GM19023 (cell line): ENCODE measurements at regions not wholly inside any gene's neighbourhood (a gene's known extent, or its start where the extent isn't known, plus 50 kb on each side); places are given as distances from the start of the nearest gene placed in this dataset.

Experiments
- ATAC-seq: cut with Tn5 transposase; IDR thresholded peaks from one replicate; pipeline ENCODE4 v1.9.1; 2021; ENCODE audit warnings: mild to moderate bottlenecking, moderate library complexity; ENCODE audit not compliant: unreplicated experiment

DNA sequence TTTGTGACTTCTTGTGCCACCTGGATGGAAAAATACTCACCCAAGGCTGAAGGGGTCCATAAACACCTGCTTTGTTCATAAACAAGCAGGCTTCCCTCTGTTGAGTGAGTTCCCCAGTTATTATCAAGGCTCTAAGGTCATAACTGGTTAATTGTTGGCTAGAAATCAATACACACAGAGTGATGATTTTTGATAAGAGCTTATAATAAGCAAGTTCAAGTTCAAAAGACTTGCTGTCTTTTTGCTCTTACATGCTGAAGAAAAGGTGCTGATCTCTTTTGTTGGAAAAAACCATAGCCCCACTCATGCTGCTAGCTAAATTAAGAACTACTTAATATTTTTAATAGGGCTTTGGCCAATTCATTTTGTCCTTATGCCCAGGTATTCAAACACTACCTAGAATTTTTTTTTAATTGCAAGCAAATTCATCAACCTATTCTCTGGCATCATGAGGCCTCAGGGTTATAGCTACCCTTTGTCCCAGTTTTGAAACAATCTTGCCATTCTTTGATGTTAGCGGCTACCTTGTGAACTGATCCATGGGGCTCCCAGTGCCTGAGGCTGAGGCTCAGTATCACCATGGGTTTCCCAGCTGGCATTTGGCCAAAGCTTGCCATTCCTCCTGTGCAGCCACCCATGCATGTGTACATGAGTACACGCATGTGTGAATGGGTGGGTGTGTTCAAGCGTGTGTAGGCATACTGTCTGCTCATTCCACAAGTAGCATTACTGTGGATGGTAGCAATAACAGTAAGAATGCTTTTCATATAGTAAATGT, 127.6 kb upstream of the LPP start:
- ATAC-seq = no peak

DNA sequence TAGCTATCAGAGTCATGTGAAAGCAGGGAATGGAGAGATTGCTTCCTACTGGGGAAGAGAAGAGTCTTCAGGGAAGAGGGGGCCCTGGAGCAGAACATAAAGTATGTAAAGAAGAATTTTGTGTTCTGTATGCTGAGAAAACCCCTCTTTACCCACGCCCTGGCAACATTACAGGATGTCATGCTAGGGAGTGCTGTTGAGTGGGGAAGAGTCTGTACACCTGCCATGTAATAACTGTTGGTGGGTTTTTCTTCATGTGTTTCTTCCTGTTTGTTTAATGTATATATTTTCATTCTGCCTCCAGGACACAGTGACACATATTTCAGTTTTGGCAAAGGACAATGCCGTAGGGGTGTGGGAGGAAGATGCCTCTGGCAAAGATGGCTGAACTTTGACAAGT, 122.8 kb upstream of the LPP start:
- ATAC-seq = no peak

DNA sequence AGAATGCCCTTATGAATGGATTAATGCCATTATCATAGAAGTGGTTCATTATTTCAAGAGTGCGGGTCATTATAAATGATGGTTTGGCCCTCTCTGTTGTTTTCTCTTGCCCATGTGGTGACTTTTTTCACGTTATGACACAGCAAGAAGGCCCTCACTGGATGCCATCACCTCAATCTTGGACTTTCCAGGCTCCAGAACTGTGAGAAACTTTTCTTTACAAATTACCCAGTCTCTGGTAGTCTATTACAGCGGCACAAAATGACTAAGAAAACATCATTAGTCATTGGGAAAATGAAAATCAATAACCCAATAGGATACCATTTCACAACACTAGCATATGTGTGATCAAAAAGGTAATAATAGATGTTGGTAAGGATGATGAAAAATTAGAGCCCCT, 119.0 kb upstream of the LPP start:
- ATAC-seq = no peak

DNA sequence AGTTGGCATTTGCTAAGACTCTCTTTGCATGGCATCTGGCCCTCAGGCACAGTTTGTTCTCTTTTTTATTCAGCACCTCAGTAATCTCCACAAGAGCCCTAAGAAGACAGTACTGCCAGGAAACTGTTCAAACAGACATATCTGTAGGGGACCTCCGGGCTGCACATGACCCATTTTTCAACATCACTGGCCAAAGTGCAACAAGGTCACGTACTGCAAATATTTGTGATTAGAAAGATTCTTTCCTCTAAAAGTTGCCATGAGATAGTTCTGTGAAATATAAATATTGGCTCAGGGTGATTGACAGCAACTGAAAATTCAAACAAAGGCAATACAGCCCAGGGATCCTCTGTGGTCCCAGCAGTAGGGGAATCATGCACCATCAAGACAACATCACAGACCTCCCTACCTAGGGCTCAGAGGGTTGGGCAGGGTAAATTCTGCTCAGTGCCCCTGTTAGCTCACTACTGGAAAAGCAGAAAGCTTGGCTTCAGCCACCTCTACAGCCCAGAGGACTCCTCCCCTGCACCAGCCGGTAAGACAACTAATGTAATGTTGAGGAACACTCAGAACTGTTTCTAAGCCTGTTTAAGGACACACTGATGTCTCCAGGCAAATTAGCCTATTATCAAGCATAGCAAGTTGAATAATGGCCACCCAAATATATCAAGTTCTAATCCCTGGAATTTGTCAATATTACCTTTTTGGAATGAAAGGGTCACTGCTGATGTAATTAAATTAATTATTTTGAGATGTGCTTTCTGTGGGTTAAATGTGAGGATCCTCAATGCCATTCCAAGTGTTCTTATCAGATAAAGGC, 117.4 kb upstream of the LPP start:
- ATAC-seq = no peak

DNA sequence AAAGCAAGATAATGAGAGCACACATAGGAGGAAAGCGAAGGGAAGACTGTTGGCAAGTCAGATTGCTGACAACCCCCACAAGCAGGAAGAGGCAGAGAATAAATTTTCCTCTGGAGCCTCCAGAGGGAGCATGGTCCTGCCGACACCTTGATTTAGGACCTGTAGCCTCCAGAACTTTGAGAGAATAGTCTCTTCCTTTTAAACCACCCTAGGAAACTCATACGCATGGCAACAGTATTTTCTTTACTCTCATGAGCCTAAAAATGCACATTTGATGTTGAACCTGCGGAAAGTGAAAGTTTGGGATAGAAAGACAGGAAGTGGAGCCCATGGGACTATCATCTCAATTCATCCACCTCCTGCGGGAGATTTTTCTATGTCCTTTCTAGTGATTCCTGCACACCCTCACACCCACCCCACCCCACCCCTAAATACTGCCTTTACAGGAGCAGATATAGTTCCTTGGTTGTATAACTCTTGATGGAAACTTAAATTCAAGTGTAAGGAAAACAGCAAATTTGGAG, 116.7 kb upstream of the LPP start:
- ATAC-seq = no peak

DNA sequence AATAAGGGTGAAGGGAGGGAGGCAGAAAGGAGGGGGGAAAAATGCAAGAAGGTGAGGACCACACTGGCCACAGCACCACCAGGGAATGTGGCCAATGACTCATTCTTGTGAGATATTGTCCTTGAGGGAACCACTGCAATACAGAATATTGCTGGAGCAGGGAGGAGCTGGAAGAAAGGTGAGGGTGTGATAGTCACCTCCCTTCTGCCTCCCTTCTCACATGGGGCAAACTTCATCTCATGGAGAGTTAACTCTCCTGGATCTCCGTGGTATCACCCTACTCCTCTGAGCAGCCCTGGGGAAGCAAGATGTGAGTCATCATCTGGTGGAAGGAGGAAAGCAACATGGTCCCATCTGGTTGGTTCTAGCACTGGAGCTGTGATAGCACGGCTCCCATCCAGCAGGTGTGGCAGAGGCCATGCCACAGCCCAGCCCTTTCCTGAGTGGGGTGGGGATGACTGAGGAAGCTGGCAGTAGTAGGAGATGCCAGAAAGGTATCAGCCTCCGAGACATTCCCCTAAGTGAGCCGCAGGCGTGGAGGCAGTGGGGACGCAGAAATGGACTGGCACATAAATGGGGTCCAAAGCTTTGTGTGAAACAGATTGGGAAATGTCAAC, 115.9 kb upstream of the LPP start:
- ATAC-seq = no peak

DNA sequence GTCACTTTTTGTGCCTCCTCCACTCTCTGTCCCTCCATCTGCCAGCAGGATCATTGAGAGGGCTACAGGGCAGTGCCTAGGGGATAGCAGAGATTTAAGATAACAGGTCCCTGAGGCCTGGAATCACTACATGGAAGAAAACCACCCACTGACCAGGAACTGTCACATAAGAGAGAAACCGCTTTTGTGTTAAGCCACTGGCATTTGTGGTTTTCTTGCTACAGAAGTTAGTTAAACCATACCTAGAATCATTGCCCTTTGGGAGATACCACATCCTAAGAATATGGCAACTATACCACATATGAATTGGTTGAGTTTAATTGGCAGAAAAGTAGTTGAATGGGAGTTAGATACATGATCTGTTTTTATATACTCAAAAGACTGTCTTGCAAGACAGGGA, 112.8 kb upstream of the LPP start:
- ATAC-seq = no peak

DNA sequence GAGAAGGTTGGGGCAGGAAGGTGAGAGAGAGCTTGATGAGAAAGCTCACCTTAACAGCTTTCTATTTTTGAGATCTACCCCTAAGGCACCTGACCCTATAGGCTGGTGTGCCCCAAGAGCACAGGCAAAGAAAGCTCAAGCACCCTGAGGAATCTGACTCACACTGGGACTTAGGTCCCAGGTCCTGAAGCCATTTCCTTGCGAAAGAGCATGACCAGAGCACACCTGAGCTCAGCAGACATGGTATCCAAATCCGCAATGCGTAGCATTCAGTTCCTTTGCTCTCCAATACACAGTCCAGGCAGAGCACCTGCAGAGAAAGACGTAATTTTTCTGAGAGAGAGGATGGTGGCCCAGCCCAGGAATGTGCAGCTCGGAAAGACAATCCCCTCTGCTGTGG, 112.1 kb upstream of the LPP start:
- no peak for ATAC-seq

DNA sequence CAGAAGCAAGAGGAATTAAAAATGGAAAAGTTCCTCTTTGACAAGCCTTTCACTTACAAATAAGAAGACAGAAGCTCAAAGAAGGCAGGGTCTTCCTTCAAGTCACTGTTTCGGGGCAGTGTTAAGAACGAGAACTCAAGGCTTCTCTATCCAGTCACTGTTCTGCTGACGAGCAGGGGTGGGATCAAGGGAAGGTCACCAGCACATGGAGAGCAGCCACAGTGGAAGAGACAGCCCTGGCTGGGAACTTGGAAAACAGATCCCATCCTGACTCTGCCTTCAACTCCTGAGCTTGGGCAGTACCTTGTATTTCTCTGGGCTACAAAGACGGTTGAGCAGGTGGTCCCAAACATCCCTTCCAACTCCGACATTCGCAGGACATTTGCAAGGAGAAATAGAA, 111.5 kb upstream of the LPP start:
- ATAC-seq = no peak

DNA sequence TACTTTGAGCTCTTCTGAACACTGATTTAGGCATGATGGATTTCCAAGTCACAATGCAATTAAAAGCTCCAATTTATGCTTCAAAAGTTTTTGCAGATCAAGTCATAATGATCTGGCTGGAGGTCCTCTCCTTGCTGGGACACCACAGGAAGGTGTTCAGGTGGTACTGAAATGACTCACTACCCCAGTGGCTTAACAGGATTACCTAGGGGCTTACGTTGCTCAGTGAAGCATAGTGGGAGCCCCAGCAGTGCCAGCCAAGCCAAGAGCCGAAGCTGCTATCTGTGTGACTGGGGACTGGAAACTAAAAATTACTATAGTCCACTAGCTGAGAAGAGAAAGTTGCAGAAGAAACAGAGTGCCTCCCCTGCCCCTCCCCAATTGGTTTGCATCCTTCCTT, 110.1 kb upstream of the LPP start:
- ATAC-seq = no peak

DNA sequence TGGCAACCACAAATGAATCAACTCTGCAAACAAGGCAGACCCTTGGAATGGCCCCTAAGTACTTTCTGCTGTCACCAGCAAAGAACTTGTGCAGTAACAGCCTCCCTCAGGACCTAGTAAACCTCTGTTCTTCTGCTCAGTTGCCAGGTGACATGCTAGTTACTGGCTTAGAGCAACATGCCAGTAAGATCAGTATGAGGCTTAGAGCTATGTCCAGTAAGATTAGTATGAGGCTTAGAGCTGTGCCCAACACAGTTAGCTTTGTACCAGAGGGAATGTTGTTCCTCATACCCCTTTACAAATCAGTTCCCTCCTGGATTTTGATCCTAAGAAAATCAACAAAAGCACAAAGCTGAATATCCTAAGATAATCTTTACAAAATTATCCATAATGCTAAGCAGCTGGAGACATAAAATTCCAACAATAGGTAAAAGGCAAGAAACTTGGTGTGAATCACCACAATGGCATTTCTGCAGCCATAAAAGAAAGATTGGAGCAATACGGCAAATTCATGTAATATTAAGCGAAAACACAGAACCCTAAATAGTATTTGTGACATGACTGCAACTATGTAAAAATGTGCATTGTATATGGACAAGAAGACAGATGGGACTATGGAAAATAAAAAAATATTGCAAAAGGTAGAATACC, 107.3 kb upstream of the LPP start:
- no peak for ATAC-seq

DNA sequence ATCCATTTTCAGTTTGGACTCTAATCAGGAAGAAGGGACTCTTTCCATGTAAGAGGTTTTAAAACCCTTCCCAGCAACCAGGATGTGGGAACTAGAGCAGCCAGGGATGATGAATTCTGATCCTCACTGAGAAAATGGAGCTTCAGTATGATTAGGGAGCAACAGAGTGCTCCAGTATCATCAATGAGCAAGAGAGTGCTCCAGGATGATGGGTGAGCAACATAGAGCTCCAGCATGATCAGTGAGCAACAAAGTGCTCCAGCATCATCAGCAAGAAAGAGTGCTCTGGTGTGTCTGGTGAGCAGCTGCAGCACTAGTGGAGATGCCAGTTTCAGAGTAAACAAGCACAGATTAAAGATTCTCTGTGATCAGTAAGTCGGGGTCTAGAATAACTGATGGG, 106.4 kb upstream of the LPP start:
- no peak for ATAC-seq

DNA sequence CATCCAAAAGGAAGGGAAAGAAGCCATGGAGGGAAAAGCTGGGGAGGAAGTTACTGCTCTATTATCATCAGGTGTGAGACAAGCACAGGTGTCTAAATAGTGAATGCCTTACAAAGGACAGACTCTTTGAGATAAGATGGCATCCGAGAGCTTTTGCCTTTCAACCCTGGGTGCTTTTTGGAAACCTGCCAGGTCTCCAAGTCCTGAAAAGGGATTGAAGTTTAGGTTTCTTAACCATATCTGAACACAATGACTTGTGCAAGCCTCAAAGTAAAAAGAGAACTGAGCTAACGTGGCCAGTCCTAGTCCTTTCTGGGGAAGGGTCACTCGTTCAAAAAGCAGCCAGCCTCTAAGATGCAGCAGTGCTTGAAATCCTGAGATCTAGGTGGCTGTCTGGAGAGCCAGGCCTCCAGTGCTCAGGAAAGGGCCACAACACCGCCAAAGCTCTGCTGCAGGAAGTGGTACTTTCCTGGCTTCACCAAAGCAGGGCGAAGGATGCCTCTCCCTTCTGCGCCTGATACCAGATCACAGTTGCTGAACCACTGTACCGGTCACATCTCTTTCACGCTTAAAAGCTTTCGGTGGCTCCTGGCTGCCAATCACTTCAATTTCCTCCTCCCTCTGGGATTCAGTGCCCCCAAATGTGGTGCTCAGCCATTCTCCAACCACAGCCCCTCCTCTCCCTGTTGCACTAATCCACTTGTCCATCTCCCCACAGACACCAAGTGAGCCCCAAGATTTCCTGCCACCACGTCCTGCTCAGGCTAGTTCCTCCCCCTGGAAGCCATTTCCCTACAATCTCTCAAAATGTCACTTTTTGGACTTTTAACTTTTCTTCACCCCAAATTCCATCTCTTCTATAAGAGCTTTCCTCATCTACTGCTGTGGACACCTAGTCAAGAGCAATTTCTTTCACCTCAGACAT, 104.1 kb upstream of the LPP start:
- no peak for ATAC-seq

DNA sequence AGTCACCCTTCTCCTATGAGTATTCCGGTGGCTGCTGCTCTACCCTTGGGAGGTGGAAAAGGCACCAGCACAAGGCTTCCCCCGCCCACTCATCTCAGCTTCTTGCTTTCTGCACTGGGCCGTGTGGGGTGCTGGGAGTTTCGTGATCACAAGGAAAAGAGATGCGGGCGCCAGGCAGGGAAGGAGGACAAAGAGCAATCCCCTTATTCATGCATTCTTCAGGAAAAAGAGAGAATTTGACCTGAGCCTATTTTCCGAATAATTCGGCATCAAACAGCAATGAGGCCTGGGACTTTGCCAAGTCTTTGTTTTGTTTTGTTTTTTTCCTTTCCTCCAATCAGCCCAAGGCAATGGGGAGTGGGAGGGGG, 102.2 kb upstream of the LPP start:
- no peak for ATAC-seq

DNA sequence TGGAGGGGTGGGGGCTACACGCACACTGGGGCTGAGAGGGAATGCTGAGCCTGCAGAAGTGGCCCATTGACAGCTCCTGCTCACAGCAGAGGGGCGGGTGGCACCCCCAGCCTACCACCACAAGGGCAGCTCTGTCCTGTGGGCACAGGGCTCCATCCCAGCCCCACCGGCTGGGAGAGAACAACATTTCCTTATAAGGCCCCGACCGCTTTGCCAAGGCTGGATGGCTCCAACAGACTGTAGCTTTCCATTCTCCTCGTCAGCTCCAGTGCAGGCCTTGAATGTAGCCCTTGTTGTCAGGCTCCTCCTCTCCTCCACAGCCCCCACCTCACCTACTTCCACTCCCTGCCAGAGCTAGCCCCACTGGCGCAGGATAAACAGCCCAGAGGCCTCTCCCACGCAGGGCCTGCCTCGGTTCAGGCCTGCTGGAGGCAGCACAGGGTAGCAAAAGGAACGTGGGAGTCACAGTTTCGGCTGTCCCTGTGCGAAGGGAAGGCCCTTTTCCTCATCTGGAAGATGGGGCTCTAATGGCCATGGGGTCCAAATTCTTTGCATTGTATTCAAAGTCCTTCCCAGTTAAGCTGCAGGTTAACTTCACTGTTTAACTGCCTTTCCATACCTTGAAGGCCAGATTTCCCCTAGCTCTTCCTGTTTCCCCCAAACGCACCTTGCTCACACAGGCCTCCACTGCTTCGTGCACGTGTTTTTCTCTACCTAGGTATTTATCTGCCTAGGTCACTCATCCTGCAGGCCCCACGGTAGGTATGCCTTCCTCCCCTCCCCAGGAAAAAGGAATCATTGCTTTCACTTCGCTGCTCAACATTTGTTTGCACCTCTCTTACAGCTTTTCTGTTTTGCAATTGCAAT, 101.6 kb upstream of the LPP start:
- no peak for ATAC-seq

DNA sequence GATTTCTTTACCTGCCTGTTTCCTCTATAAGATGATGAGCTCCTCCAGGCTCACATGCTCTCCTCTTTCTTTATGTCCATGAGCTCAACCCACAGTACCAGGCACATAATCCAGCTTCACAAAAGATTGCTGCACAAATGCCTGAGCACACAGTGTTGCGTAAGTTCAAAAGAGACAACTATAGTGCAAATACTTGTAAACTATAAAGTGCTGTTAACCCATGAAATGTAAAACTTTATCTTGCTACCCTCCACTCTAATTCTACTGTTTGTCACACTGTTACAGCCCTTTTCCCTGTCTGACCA, 101.0 kb upstream of the LPP start:
- ATAC-seq = no peak

DNA sequence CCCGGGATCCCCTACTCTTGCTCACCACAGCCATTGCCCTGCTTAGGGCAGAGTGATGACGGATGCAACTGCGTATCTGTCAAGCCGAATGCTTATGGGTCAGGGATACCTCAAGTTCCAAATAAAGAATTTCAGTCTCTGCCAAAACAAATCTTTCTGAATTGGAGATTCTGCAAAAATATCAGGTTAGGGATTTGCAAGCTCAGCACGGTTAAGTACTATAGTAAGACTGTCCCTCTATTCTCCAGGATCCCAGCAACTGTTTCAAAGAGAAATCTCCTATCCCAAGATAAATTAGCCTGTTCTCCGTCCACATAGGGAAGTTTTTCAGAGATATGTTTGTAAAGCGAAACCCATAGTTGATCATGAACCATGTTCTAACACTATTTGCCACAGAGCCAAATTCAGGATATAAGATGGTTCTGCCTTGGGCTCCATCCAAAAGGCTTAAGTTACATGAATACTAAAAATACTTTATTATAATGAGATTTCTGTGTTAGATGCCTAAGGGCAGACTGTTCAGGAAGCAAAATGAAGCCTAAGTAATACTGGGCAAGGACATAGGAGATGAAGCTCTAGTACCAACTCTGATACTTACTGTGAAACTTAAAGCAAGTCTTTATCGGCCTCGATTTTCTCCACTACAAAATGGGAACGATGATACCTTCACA, 100.1 kb upstream of the LPP start:
- ATAC-seq = no peak

DNA sequence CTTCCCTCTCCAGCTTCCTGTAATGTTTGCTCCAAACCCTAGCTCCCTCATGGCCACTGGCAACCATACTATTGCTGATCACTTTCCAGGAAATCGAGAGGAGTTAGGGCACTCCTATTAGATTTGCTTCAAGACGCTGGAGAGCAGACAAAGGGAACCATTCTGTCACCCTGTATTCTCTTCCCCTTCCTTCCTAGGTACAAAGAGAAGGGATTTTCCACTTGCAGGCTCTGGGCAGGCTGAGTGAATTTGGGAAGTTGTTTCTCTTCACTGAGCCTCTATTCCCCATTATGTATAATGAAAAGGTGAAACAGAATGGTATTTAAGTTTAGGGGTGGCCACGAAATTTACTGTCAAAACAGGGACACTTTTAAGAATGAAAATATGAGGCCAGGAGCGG, 99.4 kb upstream of the LPP start:
- no peak for ATAC-seq

DNA sequence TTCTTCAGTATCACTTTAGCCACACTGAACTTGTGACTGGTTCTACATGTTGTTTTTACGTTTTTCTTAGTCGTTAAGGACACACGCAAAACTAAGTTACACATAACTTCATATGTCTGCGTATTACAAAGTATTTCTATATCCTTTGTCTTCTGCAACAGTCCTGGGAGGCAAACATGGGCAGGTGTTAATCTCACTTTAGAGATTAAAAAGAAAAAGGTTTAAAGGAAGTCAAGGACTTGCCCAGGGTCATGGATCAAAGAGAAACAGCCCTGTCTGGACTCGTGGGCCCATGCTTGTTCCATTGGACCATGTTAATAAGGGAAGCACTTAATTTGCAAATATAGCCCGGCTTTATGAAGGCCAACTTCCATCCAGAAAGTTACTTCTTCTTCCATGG, 98.6 kb upstream of the LPP start:
- no peak for ATAC-seq
